ENCODE measurements at regions not wholly inside any gene's neighbourhood (a gene's known extent, or its start where the extent isn't known, plus 50 kb on each side); places are given as distances from the start of the nearest gene placed in this dataset.
"Not testable (repeated sequence)": the region's sequence is repeated elsewhere in the genome, so short reads cannot be mapped to it uniquely, and the experiment has no call there.

- TF ChIP-seq CTCF (conservative IDR thresholded peaks at IDR 0.05) (no peak), ZFX (IDR thresholded peaks at IDR 0.05) (no peak)
- H3K27ac ChIP-seq, result no peak overlapping the region
Observed at GRCh38 chr1:222390181-222390580, 157.7 kb downstream of the HHIPL2 start.

DNA sequence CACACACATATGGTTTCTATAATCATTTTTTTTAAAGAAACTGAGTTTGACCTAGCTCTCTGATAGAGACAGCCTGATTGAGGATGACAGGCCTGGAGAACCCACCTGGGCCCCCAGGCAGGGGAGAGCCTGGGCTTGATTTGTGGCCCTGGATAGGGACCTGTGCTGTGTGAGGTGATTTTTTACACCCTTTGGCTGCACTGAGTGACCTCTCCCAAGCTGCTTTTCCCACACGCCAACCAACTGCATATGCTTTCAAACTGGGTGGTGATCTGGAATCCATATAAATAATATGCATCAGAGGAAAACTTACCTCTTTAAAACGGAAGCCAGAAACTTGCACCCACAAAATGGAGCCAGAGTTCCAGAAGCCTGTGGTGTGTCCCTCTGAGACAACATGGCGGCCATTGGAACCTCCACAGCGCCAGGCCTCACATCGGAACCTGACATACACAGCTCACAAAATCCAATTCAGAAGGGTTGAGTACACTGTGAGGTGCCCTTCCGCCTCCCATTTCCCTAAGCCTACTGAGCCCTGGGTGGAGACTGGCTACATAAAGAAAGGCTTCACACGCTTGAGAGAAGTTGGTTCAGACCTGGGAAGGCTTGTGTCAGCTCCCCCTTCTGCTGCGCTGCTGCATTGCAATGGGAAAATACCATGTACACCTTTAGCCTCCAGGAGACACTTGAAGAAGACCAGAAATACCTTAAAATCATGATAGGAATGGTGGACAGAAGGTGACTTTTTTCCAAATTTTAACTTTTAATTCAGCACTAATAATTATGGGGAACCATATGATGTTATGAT lies 160.7 kb downstream of the HHIPL2 start:
- no peak overlapping the region for H3K27ac ChIP-seq
- no peak for TF ChIP-seq ZFX (IDR thresholded peaks at IDR 0.05)
- TF ChIP-seq CTCF (conservative IDR thresholded peaks at IDR 0.05), result peak; percentile 28

DNA sequence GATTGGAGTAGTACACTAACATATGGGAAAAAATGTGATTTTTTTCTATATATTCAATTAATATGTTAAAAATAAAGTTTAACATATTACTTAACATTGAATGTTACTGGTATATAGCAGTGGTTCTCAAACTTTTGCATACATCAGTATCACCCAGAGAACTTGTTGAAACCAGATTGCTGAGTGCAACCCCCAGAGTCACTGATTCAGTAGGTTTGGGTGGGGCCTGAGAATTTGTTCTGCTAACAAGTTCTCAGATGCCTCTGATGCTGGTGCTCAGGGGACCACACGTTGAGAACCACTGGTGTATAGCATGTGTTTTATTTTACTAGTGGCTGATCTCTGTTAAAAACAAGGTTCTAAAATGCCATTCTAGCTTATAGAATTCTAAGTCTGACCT lies 161.9 kb downstream of the HHIPL2 start:
- H3K27ac ChIP-seq, result no peak overlapping the region

DNA sequence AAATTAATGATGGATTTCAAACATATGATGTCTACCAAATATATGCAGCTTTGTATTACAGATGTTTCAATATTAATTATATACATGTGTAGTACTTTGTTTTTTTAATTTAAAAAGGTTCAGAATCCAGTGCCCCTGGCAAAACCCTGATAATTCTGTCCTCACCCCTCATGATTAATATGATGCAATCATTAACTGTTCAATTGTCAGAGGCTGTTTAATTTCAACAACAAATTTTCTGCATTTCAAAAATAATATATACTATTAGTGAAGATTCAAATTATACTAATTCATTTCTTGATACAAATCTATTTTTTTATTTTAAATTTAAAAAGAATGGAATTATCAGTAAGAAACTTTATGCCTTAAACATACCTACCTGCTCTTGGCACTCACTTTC lies 162.6 kb downstream of the HHIPL2 start:
- H3K27ac ChIP-seq, result no peak overlapping the region
- TF ChIP-seq ZFX (IDR thresholded peaks at IDR 0.05), result no peak

More for the DNA sequence above, 161.9 kb downstream of the HHIPL2 start:
- no peak for TF ChIP-seq ZFX (IDR thresholded peaks at IDR 0.05)
- TF ChIP-seq CTCF (conservative IDR thresholded peaks at IDR 0.05), result no peak

- TF ChIP-seq CTCF (conservative IDR thresholded peaks at IDR 0.05) (no peak), ZFX (IDR thresholded peaks at IDR 0.05) (no peak)
- H3K27ac ChIP-seq, result no peak overlapping the region
Observed at GRCh38 chr1:222384531-222384930, 163.4 kb downstream of the HHIPL2 start.

DNA sequence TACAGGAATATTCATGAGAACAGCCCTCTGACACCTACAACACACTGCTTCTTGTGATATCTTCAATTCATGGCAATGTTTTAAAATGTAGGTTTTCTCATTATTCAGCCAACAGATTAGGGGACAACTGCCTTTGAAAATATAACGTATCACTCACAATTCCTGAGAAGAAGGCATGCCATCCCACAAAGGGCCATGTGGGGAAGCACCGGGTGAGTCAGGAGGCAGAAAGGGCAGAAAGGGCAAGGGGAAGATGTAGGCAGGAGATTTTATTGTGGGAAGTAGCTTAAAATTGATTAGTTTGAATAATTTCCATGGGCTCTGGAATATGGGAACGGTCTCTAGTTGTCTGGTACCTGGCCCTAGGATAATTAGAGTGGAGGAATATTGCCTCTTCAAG lies 165.7 kb downstream of the HHIPL2 start:
- TF ChIP-seq CTCF (conservative IDR thresholded peaks at IDR 0.05) (no peak), ZFX (IDR thresholded peaks at IDR 0.05) (no peak)
- no peak overlapping the region for H3K27ac ChIP-seq

- TF ChIP-seq ZFX (IDR thresholded peaks at IDR 0.05) (no peak), CTCF (conservative IDR thresholded peaks at IDR 0.05) (no peak)
- no peak overlapping the region for H3K27ac ChIP-seq
Observed at GRCh38 chr1:222377428-222378088, 170.3 kb downstream of the HHIPL2 start.

DNA sequence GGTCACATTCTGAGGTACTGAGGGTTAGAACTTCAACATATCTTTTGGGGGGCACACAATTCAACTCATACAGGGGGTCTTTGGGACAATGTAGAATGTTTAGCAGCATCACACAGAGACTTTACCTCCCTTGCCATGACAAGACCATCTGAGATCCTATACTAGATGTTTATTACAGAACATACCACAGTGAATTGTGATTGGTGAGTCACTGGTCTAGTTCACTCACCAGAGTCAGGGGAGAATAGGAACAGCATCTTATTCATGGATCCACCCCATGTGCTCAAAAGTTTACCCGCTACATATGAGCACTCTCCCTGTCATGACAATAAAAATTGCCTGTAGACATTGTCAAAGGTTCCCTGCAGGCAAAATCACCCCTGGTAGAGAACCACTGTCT lies 171.1 kb downstream of the HHIPL2 start:
- not testable (repeated sequence) for H3K27ac ChIP-seq

Measured in C4-2B (cell line).